Mesendoderm (in vitro differentiated cells): ENCODE measurements at regions not wholly inside any gene's neighbourhood (a gene's known extent, or its start where the extent isn't known, plus 50 kb on each side); places are given as distances from the start of the nearest gene placed in this dataset.

Experiments
- DNase-seq: peaks from one replicate; pipeline ENCODE4 v3.0.0; 2013
- H2AK5ac ChIP-seq: 2 replicates; pipeline ENCODE4 v1.6.1; 2013; ENCODE audit warnings: low read length, inconsistent platforms
- H2BK120ac ChIP-seq: 2 replicates; pipeline ENCODE4 v1.6.1; 2013; ENCODE audit warnings: low read depth, mild to moderate bottlenecking, low read length, moderate library complexity, mixed read lengths
- H2BK15ac ChIP-seq: replicated peaks from 2 replicates; pipeline ENCODE4 v1.6.1; 2013; ENCODE audit warnings: low read depth, mild to moderate bottlenecking, moderate library complexity
- H2BK5ac ChIP-seq: 2 replicates; pipeline ENCODE4 v1.6.1; 2013; ENCODE audit warnings: low read length, inconsistent platforms
- H3K18ac ChIP-seq: 2 replicates; pipeline ENCODE4 v1.6.1; 2013; ENCODE audit warnings: mild to moderate bottlenecking, low read length, mixed read lengths
- H3K23ac ChIP-seq: one replicate; pipeline ENCODE4 v1.6.1; 2013; ENCODE audit warnings: low read length
- H3K27ac ChIP-seq: 2 replicates; pipeline ENCODE4 v1.5.1; 2013; ENCODE audit warnings: low read depth, mild to moderate bottlenecking, inconsistent platforms, low read length, moderate library complexity
- H3K27me3 ChIP-seq: 2 replicates; pipeline ENCODE4 v1.6.1; 2013; ENCODE audit warnings: low read length, control low read depth, mild to moderate bottlenecking, inconsistent platforms; ENCODE audit not compliant: insufficient read depth, poor library complexity
- H3K36me3 ChIP-seq: 2 replicates; pipeline ENCODE4 v1.6.1; 2013; ENCODE audit warnings: low read length, inconsistent platforms; ENCODE audit not compliant: control insufficient read depth, insufficient read depth
- H3K4ac ChIP-seq: one replicate; pipeline ENCODE4 v1.6.1; 2013; ENCODE audit warnings: low read depth, mild to moderate bottlenecking, low read length, moderate library complexity
- H3K4me1 ChIP-seq: 2 replicates; pipeline ENCODE4 v1.6.1; 2013; ENCODE audit warnings: low read depth, low read length, inconsistent platforms; ENCODE audit not compliant: control insufficient read depth
- H3K4me2 ChIP-seq: 2 replicates; pipeline ENCODE4 v1.6.1; 2013; ENCODE audit warnings: low read length
- H3K4me3 ChIP-seq: 2 replicates; pipeline ENCODE4 v1.5.1; 2013; ENCODE audit warnings: mild to moderate bottlenecking, low read length
- H3K56ac ChIP-seq: one replicate; pipeline ENCODE4 v1.6.1; 2013; ENCODE audit warnings: low read length
- H3K79me1 ChIP-seq: 2 replicates; pipeline ENCODE4 v1.6.1; 2013; ENCODE audit warnings: low read length, inconsistent platforms
- H3K79me2 ChIP-seq: 2 replicates; pipeline ENCODE4 v1.6.1; 2013; ENCODE audit warnings: mild to moderate bottlenecking, low read length; ENCODE audit not compliant: control insufficient read depth, insufficient read depth
- H3K9ac ChIP-seq: 2 replicates; pipeline ENCODE4 v1.6.1; 2013; ENCODE audit warnings: low read length, inconsistent platforms
- H4K5ac ChIP-seq: one replicate; pipeline ENCODE4 v1.6.1; 2013; ENCODE audit warnings: low read length
- H4K8ac ChIP-seq: one replicate; pipeline ENCODE4 v1.6.1; 2013; ENCODE audit warnings: low read depth, mild to moderate bottlenecking, control low read depth, low read length, moderate library complexity
- WGBS: extraction: QIAGEN DNeasy Blood & Tissue Kit; methylation state at CpG from one replicate; pipeline ENCODE4 v1.1.7; 2013; ENCODE audit warnings: low lambda C conversion rate, missing lambda C conversion rate; ENCODE audit not compliant: insufficient coverage; ENCODE audit errors: extremely low coverage; 5-methylcytosine and 5-hydroxymethylcytosine counted together

GRCh38 chr21:19781881-19782652 lies 1216.1 kb upstream of the NCAM2 start:
- H4K5ac ChIP-seq, result no peak overlapping the region
- H2BK120ac ChIP-seq, result no peak overlapping the region
- H3K23ac ChIP-seq, result no peak overlapping the region
- H3K4me1 ChIP-seq, result no peaks in the 10 kb centered on the region
- H3K4me3 ChIP-seq, result no peak overlapping the region
- no CpG with 5 or more reads among the region's 7 CpGs for WGBS
- no peaks in the 10 kb centered on the region for H3K27me3 ChIP-seq
- no peak overlapping the region for H3K9ac ChIP-seq
- H3K36me3 ChIP-seq, result no peaks in the 10 kb centered on the region
- H3K4ac ChIP-seq, result no peak overlapping the region
- no peaks in the 10 kb centered on the region for H3K79me2 ChIP-seq
- H3K56ac ChIP-seq, result no peak overlapping the region
- no peak overlapping the region for H4K8ac ChIP-seq
- no peaks in the 10 kb centered on the region for H3K79me1 ChIP-seq
- H2BK15ac ChIP-seq, result no peak overlapping the region
- H3K4me2 ChIP-seq, result no peak overlapping the region
- peak; percentile 14 for DNase-seq
- no peak overlapping the region for H3K27ac ChIP-seq
- no peak overlapping the region for H2BK5ac ChIP-seq
- no peak overlapping the region for H2AK5ac ChIP-seq
- H3K18ac ChIP-seq, result no peak overlapping the region

GRCh38 chr21:19785941-19786340 lies 1212.3 kb upstream of the NCAM2 start:
- no peak overlapping the region for H4K5ac ChIP-seq
- no peak overlapping the region for H3K4me3 ChIP-seq
- no peak overlapping the region for H2AK5ac ChIP-seq
- no peak overlapping the region for H3K23ac ChIP-seq
- H3K9ac ChIP-seq, result no peak overlapping the region
- no peak for DNase-seq
- no peak overlapping the region for H4K8ac ChIP-seq
- H3K27ac ChIP-seq, result no peak overlapping the region
- H2BK15ac ChIP-seq, result no peak overlapping the region
- H3K36me3 ChIP-seq, result no peaks in the 10 kb centered on the region
- H2BK5ac ChIP-seq, result no peak overlapping the region
- H2BK120ac ChIP-seq, result no peak overlapping the region
- no peak overlapping the region for H3K56ac ChIP-seq
- no peaks in the 10 kb centered on the region for H3K4me1 ChIP-seq
- H3K18ac ChIP-seq, result no peak overlapping the region
- no peaks in the 10 kb centered on the region for H3K27me3 ChIP-seq
- H3K4ac ChIP-seq, result no peak overlapping the region
- no peak overlapping the region for H3K4me2 ChIP-seq
- no peaks in the 10 kb centered on the region for H3K79me2 ChIP-seq
- no CpG with 5 or more reads among the region's 3 CpGs for WGBS
- H3K79me1 ChIP-seq, result no peaks in the 10 kb centered on the region

GRCh38 chr21:19792004-19792403 lies 1206.2 kb upstream of the NCAM2 start:
- Histone ChIP-seq H3K79me2 (no peaks in the 10 kb centered on the region), H2BK5ac (no peak overlapping the region), H3K27ac (no peak overlapping the region), H3K36me3 (no peaks in the 10 kb centered on the region), H3K23ac (no peak overlapping the region), H3K4me1 (no peaks in the 10 kb centered on the region), H2BK120ac (no peak overlapping the region), H3K4ac (no peak overlapping the region), H3K4me3 (no peak overlapping the region), H3K56ac (no peak overlapping the region), H3K18ac (no peak overlapping the region), H3K79me1 (no peaks in the 10 kb centered on the region), H3K9ac (no peak overlapping the region), H3K27me3 (no peaks in the 10 kb centered on the region), H4K5ac (no peak overlapping the region), H2AK5ac (no peak overlapping the region), H4K8ac (no peak overlapping the region), H3K4me2 (no peak overlapping the region), H2BK15ac (no peak overlapping the region)
- DNase-seq, result no peak
- WGBS, result no CpG with 5 or more reads among the region's 4 CpGs

GRCh38 chr21:19807201-19807600 lies 1191.0 kb upstream of the NCAM2 start:
- no peaks in the 10 kb centered on the region for H3K4me1 ChIP-seq
- H2BK15ac ChIP-seq, result no peak overlapping the region
- no peaks in the 10 kb centered on the region for H3K27me3 ChIP-seq
- no peak overlapping the region for H2AK5ac ChIP-seq
- H3K4me3 ChIP-seq, result no peak overlapping the region
- no peak overlapping the region for H3K18ac ChIP-seq
- H3K4me2 ChIP-seq, result no peak overlapping the region
- H3K4ac ChIP-seq, result no peak overlapping the region
- no peak overlapping the region for H2BK120ac ChIP-seq
- H4K5ac ChIP-seq, result no peak overlapping the region
- WGBS, result no CpG with 5 or more reads among the region's 1 CpG
- H3K79me2 ChIP-seq, result no peaks in the 10 kb centered on the region
- H3K23ac ChIP-seq, result no peak overlapping the region
- no peak overlapping the region for H3K27ac ChIP-seq
- H3K56ac ChIP-seq, result no peak overlapping the region
- H3K9ac ChIP-seq, result no peak overlapping the region
- H3K79me1 ChIP-seq, result no peaks in the 10 kb centered on the region
- DNase-seq, result no peak
- H3K36me3 ChIP-seq, result no peaks in the 10 kb centered on the region
- no peak overlapping the region for H2BK5ac ChIP-seq
- H4K8ac ChIP-seq, result no peak overlapping the region

- Histone ChIP-seq H2AK5ac (no peak overlapping the region), H3K27me3 (no peaks in the 10 kb centered on the region), H3K79me1 (no peaks in the 10 kb centered on the region), H4K8ac (no peak overlapping the region), H4K5ac (no peak overlapping the region), H3K4me3 (no peak overlapping the region), H3K9ac (no peak overlapping the region), H3K56ac (no peak overlapping the region), H3K36me3 (no peaks in the 10 kb centered on the region), H3K27ac (no peak overlapping the region), H3K4ac (no peak overlapping the region), H2BK5ac (no peak overlapping the region), H3K4me1 (no peaks in the 10 kb centered on the region), H3K23ac (no peak overlapping the region), H3K18ac (no peak overlapping the region), H3K79me2 (no peaks in the 10 kb centered on the region), H3K4me2 (no peak overlapping the region), H2BK15ac (no peak overlapping the region), H2BK120ac (no peak overlapping the region)
- DNase-seq, result peak; percentile 1
- no CpG with 5 or more reads among the region's 5 CpGs for WGBS
Measured at GRCh38 chr21:19810779-19811178, 1187.4 kb upstream of the NCAM2 start.

- no CpG with 5 or more reads among the region's 2 CpGs for WGBS
- no peak overlapping the region for H2BK5ac ChIP-seq
- H3K27ac ChIP-seq, result no peak overlapping the region
- no peak overlapping the region for H3K23ac ChIP-seq
- H3K27me3 ChIP-seq, result no peaks in the 10 kb centered on the region
- H3K18ac ChIP-seq, result no peak overlapping the region
- H4K8ac ChIP-seq, result no peak overlapping the region
- H3K4me2 ChIP-seq, result no peak overlapping the region
- H3K79me2 ChIP-seq, result no peaks in the 10 kb centered on the region
- H3K4ac ChIP-seq, result no peak overlapping the region
- no peak overlapping the region for H2BK15ac ChIP-seq
- H2AK5ac ChIP-seq, result no peak overlapping the region
- no peaks in the 10 kb centered on the region for H3K79me1 ChIP-seq
- H3K56ac ChIP-seq, result no peak overlapping the region
- no peaks in the 10 kb centered on the region for H3K36me3 ChIP-seq
- no peak overlapping the region for H2BK120ac ChIP-seq
- DNase-seq, result no peak
- H3K4me3 ChIP-seq, result no peak overlapping the region
- H3K9ac ChIP-seq, result no peak overlapping the region
- H4K5ac ChIP-seq, result no peak overlapping the region
- H3K4me1 ChIP-seq, result no peaks in the 10 kb centered on the region
Measured at GRCh38 chr21:19830446-19830845, 1167.8 kb upstream of the NCAM2 start.
